Tongue (tissue), 1 donor: ENCODE measurements at regions not wholly inside any gene's neighbourhood (a gene's known extent, or its start where the extent isn't known, plus 50 kb on each side); places are given as distances from the start of the nearest gene placed in this dataset.

Experiments used
- DNase-seq: peaks from one replicate; pipeline ENCODE4 v3.0.0-alpha.2; 2015

- no peak for DNase-seq
Measured at GRCh38 chr2:16169381-16169960, 229.1 kb downstream of the MYCN start.

GRCh38 chr2:16168506-16169264 is 228.3 kb downstream of the MYCN start:
- no peak for DNase-seq

- no peak for DNase-seq
Measured at GRCh38 chr2:16167870-16168426, 227.6 kb downstream of the MYCN start.

- DNase-seq, result no peak
Measured at GRCh38 chr2:16167451-16167861, 227.1 kb downstream of the MYCN start.

- DNase-seq, result no peak
Measured at GRCh38 chr2:16166327-16166981, 226.1 kb downstream of the MYCN start.

GRCh38 chr2:16165518-16166326 is 225.4 kb downstream of the MYCN start:
- DNase-seq, result no peak

- no peak for DNase-seq
Measured at GRCh38 chr2:16162491-16163040, 222.2 kb downstream of the MYCN start.

GRCh38 chr2:16161768-16162490 is 221.6 kb downstream of the MYCN start:
- DNase-seq, result no peak

- DNase-seq, result no peak
Measured at GRCh38 chr2:16161085-16161565, 220.8 kb downstream of the MYCN start.

GRCh38 chr2:16160281-16161084 is 220.1 kb downstream of the MYCN start:
- DNase-seq, result no peak

GRCh38 chr2:16156411-16156810 is 216.1 kb downstream of the MYCN start:
- no peak for DNase-seq

GRCh38 chr2:16155766-16156165 is 215.4 kb downstream of the MYCN start:
- DNase-seq, result no peak

GRCh38 chr2:16155366-16155765 is 215.0 kb downstream of the MYCN start:
- DNase-seq, result no peak

GRCh38 chr2:16154501-16155280 is 214.3 kb downstream of the MYCN start:
- no peak for DNase-seq

GRCh38 chr2:16154061-16154460 is 213.7 kb downstream of the MYCN start:
- no peak for DNase-seq

- DNase-seq, result no peak
Measured at GRCh38 chr2:16153754-16154035, 213.3 kb downstream of the MYCN start.

GRCh38 chr2:16152928-16153753 is 212.8 kb downstream of the MYCN start:
- no peak for DNase-seq

GRCh38 chr2:16152071-16152927 is 211.9 kb downstream of the MYCN start:
- no peak for DNase-seq
